Left colon (tissue), 2 donors: ENCODE measurements at regions not wholly inside any gene's neighbourhood (a gene's known extent, or its start where the extent isn't known, plus 50 kb on each side); places are given as distances from the start of the nearest gene placed in this dataset.
"Not testable (repeated sequence)": the region's sequence is repeated elsewhere in the genome, so short reads cannot be mapped to it uniquely, and the experiment has no call there.

Experiments used
- ATAC-seq: fragments of 200-7000 bp; cut with Tn5 transposase; one replicate; pipeline ENCODE4 v1.9.1; 2020; ENCODE audit warnings: mild to moderate bottlenecking, moderate library complexity
- DNase-seq, 2 donors: peaks; one replicate each; pipeline ENCODE4 v3.0.0-alpha.2; 2020
- intact Hi-C, 2 donors: fragments of 100-400 bp; cut with DNase I in 1 of 2; cut with micrococcal nuclease in 1 of 2; formaldehyde crosslinking; loops; one replicate each; pipeline versions ENCODE4 v1.11.2 to v1.14.0; 2022; cut with DNase I, micrococcal nuclease
- donor health status: DM: no; HTN: no; CAD: no.
- donor health status: DM: yes; HTN: yes; CAD: no.

GRCh38 chr13:65504213-65504612 lies 1725.9 kb downstream of the PCDH9 start:
- no peak for ATAC-seq
- intact Hi-C loops = no loop called here
- no peak for DNase-seq

- intact Hi-C loops = no loop called here
- DNase-seq (no peak), ATAC-seq (no peak)
Measured at GRCh38 chr13:65500481-65500880, 1729.7 kb downstream of the PCDH9 start.

- intact Hi-C loops = no loop called here
- ATAC-seq = no peak
- DNase-seq = no peak
Measured at GRCh38 chr13:65499256-65499655, 1730.9 kb downstream of the PCDH9 start.

- intact Hi-C loops = no loop called here
- DNase-seq (no peak), ATAC-seq (no peak)
Measured at GRCh38 chr13:65497265-65497664, 1732.9 kb downstream of the PCDH9 start.

GRCh38 chr13:65490725-65491124 lies 1739.4 kb downstream of the PCDH9 start:
- ATAC-seq, intact Hi-C loops: not testable (repeated sequence)

GRCh38 chr13:65488606-65489005 lies 1741.5 kb downstream of the PCDH9 start:
- no peak for ATAC-seq
- intact Hi-C loops = no loop called here
- no peak for DNase-seq

More at GRCh38 chr13:65490725-65491124, 1739.4 kb downstream of the PCDH9 start:
- not testable (repeated sequence) for DNase-seq

- no peak for DNase-seq
- ATAC-seq = no peak
- intact Hi-C loops = no loop called here
Measured at GRCh38 chr13:65479692-65480091, 1750.4 kb downstream of the PCDH9 start.

GRCh38 chr13:65473196-65473595 lies 1756.9 kb downstream of the PCDH9 start:
- DNase-seq (no peak), ATAC-seq (no peak)
- intact Hi-C loops = no loop called here

GRCh38 chr13:65472336-65472735 lies 1757.8 kb downstream of the PCDH9 start:
- intact Hi-C loops = no loop called here
- ATAC-seq = no peak

GRCh38 chr13:65470781-65471180 lies 1759.4 kb downstream of the PCDH9 start:
- ATAC-seq (no peak), DNase-seq (no peak)
- intact Hi-C loops = no loop called here

More at GRCh38 chr13:65472336-65472735, 1757.8 kb downstream of the PCDH9 start:
- DNase-seq = no peak

- intact Hi-C loops = loop anchor here in 1 of 2 donors (2.0 kb wide), 1 partner anchor 18 kb away; no protein-coding TSS in a partner anchor
- no peak for ATAC-seq
- DNase-seq = no peak
Measured at GRCh38 chr13:65468628-65469027, 1761.5 kb downstream of the PCDH9 start.

GRCh38 chr13:65461590-65461989 lies 1768.5 kb downstream of the PCDH9 start:
- DNase-seq (no peak), ATAC-seq (no peak)
- intact Hi-C loops = no loop called here

GRCh38 chr13:65460136-65460535 lies 1770.0 kb downstream of the PCDH9 start:
- no peak for ATAC-seq

GRCh38 chr13:65456150-65456912 lies 1773.8 kb downstream of the PCDH9 start:
- ATAC-seq (no peak), DNase-seq (no peak)
- intact Hi-C loops = no loop called here

More at GRCh38 chr13:65460136-65460535, 1770.0 kb downstream of the PCDH9 start:
- DNase-seq = no peak
- intact Hi-C loops = no loop called here

GRCh38 chr13:65454403-65454802 lies 1775.7 kb downstream of the PCDH9 start:
- no peak for DNase-seq
- ATAC-seq = no peak
- intact Hi-C loops = no loop called here

- ATAC-seq (no peak), DNase-seq (no peak)
- intact Hi-C loops = no loop called here
Measured at GRCh38 chr13:65453982-65454381, 1776.2 kb downstream of the PCDH9 start.

- no peak for DNase-seq
- ATAC-seq = no peak
- intact Hi-C loops = no loop called here
Measured at GRCh38 chr13:65445340-65445739, 1784.8 kb downstream of the PCDH9 start.

GRCh38 chr13:65435590-65435989 lies 1794.5 kb downstream of the PCDH9 start:
- DNase-seq = no peak
- intact Hi-C loops = no loop called here

GRCh38 chr13:65417953-65418352 lies 1812.2 kb downstream of the PCDH9 start:
- ATAC-seq = no peak
- intact Hi-C loops = no loop called here
- DNase-seq = no peak

More at GRCh38 chr13:65435590-65435989, 1794.5 kb downstream of the PCDH9 start:
- no peak for ATAC-seq

- no peak for DNase-seq
- ATAC-seq = no peak
- intact Hi-C loops = no loop called here
Measured at GRCh38 chr13:65416784-65417183, 1813.4 kb downstream of the PCDH9 start.

- intact Hi-C loops = no loop called here
- ATAC-seq (no peak), DNase-seq (no peak)
Measured at GRCh38 chr13:65414187-65414586, 1815.9 kb downstream of the PCDH9 start.
